ENCODE measurements at regions not wholly inside any gene's neighbourhood (a gene's known extent, or its start where the extent isn't known, plus 50 kb on each side); places are given as distances from the start of the nearest gene placed in this dataset.

DNA sequence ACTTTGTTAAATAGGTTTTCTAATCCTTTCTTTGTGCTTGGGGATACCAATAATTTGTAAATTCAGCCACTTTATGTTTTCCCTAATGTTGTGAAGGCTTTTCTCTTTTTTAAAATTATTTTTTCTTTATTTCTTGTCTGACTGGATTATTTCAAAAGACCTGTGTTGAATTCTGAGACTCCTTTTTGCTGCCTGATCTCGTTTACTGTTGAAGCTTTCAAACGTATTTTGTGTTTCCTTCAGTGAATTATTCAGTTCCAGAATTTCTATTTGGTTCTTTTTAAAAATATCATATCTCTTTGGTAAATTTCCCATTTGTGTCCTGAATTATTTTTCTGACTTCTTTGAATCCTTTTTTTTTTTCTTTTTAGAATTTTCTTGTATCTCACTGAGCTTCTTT lies 241.6 kb downstream of the LRIG3 start:
- TF ChIP-seq, protein P1, sequence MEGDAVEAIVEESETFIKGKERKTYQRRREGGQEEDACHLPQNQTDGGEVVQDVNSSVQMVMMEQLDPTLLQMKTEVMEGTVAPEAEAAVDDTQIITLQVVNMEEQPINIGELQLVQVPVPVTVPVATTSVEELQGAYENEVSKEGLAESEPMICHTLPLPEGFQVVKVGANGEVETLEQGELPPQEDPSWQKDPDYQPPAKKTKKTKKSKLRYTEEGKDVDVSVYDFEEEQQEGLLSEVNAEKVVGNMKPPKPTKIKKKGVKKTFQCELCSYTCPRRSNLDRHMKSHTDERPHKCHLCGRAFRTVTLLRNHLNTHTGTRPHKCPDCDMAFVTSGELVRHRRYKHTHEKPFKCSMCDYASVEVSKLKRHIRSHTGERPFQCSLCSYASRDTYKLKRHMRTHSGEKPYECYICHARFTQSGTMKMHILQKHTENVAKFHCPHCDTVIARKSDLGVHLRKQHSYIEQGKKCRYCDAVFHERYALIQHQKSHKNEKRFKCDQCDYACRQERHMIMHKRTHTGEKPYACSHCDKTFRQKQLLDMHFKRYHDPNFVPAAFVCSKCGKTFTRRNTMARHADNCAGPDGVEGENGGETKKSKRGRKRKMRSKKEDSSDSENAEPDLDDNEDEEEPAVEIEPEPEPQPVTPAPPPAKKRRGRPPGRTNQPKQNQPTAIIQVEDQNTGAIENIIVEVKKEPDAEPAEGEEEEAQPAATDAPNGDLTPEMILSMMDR (IDR thresholded peaks at IDR 0.05; ENCODE audit: low read depth, low read length): no peak
- TF ChIP-seq EZH2phosphoT487 (IDR thresholded peaks at IDR 0.05; ENCODE audit: low read depth): no peak
